Stimulated activated CD4-positive, alpha-beta T cell treated with anti-CD3 and anti-CD28 coated beads, Interleukin-4, amount 100 ng/mL, for 4 hours (primary cell): ENCODE measurements at regions not wholly inside any gene's neighbourhood (a gene's known extent, or its start where the extent isn't known, plus 50 kb on each side); places are given as distances from the start of the nearest gene placed in this dataset.
"Not testable (repeated sequence)": the region's sequence is repeated elsewhere in the genome, so short reads cannot be mapped to it uniquely, and the experiment has no call there.

ENCODE experiments used
- DNase-seq, 2 experiments: peaks; one replicate each; pipeline ENCODE4 v3.0.0-alpha.2; 2020

DNA sequence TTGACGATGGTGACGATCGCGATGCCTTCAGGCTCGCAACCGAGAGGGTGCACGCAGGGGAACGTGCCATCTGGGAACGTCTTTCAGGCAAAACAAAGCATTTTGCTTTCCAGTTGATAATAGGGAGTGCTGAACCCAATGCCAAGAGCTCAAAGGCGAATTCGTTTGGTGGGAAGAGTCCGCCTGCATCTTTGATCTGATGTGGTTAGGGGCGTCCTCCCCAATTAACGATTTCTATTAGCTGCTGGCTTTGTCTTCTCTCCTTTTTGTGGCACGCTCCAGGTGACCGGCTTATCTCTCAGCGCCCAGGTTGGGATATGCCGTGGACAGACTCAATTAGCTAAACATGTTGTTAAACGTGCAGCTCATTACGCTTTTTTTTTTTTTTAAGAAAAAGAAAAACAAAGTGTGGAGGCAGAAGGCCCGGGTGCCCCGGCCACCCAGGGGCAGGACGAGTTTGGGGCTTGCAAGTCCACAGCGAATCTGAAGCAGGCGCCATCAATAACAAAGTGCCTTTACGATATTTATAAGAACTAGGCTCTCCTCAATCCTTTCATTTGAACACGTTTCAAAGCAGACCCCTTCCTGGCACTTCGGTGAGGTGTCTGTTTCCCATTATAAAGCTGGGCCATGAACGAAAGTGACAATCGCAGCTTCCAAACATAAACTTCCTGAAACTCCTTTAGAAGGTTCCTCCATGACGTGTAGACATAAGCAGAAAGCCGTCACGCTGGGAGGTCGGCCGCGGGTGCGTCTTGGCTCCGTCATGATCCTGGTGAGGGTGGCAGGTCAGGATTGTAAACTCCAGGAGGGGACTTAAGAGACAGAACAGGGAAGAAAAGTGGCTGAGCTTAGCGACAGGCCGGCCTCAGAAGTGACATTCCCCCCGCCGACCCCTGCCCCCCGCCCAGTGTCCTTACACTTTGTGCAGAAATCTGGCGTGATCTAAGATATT is 155.3 kb downstream of the LAT start:
- DNase-seq = not testable (repeated sequence)

DNA sequence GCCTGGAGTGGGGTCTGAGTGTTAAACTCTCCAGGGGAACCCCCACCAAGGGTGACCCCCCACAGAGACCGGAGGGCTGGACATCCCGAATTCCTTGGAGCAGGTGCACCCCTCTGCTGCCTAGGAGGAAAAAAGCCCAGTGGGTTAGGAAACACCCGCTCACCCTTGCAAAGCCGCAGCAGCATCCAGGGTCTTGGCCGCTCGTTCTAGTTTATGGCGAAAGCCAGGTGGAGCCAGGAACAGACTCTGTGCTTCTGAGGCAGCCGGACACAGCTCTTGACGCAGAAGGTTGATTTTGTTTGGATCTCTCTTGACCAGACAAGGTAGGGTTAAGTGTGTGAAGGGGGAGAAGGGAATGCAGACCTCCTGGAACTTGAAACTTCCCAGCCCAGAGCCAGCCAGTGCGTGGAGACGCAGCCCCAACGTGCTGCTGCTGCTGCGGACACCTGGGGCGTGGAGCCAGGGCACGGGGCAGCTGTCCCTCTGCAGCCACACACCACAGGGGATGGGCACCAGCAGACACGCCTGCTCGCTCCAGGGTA is 154.5 kb downstream of the LAT start:
- DNase-seq = no peak

DNA sequence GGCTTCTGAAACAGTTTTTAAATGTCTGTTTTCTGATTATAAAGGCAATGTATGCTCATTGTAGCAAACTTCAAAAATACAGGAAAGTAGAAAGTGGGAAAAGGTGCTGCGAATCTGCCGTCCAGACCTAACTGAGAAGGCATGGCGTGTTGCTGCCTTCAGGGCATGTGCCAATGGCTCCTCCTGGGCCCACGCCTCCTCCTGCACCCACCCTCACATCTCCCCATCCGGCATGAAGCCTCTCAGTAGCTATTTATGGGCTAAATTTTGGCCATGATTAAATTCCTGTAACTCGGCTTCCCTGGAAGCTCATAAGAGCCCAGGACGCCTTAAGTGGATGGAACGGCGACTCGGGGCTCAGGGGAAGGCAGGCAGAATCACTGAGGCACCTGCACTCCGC is 153.8 kb downstream of the LAT start:
- DNase-seq = not testable (repeated sequence)

DNA sequence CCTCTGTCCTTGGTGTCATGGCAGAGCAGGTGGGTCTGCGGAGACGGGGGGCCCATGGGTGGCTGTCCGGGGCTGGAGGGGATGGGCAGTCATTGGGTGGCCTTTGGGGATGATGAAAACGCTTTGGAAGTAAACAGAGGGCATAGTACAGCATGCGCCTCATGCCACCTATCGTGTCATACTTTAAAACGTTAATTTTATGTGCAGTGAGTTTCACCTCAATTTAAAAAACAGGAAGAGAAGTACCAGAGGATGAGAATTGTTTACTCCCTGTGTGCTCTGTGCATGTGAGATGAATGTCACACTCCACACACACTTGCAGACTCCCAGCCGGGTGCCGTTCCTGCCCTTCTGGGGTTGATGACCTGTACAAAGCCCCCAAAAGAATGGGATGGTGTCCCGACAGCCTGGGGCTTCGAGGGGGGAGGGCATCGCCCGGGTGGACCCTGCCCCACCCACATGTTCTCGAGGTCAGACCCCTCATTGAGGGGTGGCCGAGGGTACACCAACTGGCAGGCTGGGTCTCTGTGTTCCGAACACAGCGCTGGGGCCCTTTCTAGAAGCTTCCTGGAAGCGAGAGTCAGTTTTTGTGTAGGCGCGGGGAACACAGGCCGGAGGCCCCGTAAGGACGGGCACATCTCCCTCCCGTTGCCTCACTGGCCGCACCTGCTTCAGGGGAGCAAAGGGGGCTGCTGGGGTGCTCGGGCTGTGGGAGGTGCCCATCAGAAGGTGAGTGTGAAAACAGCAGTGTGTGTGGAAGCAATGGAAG is 153.2 kb downstream of the LAT start:
- not testable (repeated sequence) for DNase-seq

DNA sequence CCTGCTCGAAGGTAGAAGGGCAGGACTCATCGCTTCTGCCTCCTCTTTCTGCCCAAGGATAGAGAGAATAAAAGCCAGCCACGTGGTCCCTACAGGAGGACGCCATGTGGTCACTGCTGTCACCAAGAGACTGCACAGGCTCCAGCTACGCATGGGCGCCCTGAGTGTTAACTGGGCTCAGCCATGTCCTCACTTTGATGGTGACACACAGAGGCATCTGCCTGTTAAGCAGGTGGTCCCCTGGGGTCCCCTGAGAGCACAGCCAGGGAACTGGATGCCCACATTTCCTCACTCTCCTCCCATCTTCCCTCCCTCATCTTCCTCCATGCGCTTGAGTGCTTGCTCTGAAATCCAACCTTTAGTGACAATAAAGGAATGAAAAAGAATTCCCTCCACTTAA is 152.6 kb downstream of the LAT start:
- not testable (repeated sequence) for DNase-seq

DNA sequence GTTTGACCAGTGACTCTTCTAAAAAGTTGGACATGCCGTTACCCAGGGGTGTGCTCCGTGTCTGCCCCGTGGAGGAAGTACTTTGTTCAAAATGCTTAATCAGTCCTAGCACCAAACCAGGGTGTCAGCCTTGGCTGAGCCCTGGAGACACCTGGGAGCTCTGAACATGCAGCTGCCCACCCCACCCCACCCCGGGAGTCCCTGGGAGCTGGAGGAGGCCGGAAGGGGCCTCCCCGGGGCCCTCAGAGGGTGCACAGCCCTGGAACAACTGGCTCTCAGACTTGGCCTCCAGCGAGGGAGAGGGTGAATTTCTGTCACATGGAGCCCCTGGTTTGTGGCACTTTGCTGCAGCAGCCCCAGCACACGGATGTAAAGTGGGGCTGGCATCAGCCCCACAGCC is 152.1 kb downstream of the LAT start:
- not testable (repeated sequence) for DNase-seq

DNA sequence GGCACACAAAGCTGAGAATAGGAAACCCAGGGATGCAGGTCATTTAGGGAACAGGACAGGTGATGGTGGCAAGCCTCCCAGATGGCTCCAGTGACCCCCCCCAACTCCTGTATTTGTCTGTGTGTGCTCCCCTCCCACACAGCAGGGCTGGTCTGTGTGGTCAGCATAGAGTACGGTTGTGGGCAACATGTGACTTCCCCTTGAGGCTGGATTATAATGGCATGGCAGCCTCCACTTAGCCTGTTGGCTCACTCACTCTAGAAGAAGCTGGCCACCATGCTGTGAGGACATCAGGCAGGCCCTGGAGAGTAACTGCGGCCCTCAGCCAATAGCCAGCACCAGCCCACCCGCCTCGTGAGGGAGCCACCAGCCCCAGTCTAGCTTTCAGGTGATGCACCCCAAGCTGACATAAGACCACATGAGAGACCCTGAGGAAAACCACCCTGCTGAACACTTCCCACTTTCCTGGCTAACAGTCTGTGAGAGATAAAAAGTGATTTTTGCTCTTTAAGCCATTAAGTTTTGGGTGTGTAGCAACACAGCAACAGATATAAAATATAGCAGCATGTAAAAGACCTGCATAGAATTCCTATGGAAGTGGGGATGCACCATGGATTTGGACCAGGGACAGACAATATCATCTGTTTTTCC is 151.3 kb downstream of the LAT start:
- DNase-seq = not testable (repeated sequence)

DNA sequence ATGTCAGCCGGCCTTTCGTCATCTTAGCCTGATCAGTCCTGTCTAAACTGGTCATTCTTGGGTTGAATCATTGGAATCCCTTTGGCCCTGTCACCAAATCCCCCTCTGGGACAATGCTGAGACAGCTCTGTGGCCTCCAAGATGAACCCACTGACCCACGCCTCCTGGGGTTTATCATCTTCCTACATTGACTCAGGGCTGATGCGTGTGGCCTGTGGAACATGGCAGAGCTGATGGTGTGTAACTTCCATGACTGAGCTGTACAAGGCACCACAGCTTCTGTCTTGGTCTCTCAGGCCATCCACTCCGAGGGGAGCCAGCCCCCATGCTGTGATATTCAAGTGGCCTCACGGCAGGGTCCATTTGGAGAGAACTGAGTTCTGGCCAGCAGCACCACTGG is 150.2 kb downstream of the LAT start:
- not testable (repeated sequence) for DNase-seq

DNA sequence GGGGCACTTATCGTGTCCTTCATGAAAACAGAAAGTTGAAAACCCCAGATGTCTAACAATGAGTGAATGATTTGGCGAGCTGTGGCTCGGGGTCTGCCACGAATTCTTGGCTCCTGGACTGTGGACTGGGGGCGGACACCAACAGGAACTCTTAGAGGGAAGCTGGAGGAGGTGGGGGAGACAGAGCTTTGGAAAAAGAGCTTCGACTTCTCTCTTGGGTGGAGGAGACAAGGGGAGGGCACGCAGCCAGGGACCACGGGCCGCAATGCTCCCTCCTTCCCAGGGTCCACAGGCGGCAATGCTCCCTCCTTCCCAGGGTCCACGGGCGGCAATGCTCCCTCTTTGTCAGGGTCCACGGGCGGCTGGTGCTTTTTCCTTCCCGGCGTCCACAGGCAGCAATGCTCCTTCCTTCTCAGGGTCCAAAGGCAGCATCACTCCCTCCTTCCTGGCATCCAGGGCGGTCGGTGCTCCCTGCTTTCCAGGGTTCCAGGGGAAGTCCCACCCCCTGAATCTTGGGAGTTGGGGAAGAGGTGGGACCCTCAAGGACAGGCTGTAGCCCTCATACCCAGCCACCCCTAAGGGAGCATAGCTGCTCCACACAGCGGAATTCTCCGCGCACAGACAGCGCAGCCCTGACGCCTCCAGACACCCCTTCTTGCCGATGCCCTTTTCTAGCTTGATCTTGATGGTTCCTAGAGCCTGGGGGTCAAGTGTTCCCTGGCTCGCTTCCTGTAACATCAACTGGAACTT is 149.0 kb downstream of the LAT start:
- not testable (repeated sequence) for DNase-seq

DNA sequence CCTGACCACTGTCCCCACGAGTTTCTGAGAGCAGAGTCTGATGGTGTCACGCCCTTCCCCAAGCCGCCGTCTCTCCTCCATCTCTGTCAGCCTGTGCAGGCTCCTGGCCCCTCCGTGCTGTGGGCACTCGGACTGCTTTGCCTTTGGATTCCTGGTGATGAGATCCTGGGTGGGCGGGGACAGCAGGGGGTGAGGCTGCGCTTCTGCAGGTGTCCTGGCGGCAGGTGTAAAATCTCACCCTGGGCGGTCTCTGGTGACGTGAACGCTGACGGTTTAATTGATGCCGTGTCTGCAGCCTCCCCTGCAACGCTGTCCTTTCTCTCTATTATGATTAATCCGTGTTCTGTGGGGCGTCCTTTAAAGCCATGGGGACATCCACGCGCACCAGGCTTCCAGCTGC is 148.0 kb downstream of the LAT start:
- not testable (repeated sequence) for DNase-seq

DNA sequence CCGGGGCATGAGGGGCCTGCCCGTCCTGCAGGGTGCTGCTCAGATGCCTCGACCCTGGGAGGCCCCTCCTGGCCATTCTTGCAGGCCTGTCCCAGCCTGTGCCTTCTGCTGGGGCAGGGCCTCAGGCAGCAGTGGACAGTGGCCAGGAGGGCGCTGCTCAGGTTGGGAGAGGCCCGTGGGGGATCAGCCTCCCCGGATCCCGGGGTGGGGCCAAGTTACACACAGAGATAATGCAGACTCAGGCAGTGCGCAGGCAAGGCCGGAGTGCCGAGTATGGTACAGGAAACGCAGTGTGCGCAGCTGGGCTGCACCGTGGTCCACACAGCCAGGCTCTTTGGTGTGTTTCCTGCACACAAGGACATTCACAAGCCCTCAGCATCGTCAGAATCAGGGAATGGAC is 147.6 kb downstream of the LAT start:
- not testable (repeated sequence) for DNase-seq

DNA sequence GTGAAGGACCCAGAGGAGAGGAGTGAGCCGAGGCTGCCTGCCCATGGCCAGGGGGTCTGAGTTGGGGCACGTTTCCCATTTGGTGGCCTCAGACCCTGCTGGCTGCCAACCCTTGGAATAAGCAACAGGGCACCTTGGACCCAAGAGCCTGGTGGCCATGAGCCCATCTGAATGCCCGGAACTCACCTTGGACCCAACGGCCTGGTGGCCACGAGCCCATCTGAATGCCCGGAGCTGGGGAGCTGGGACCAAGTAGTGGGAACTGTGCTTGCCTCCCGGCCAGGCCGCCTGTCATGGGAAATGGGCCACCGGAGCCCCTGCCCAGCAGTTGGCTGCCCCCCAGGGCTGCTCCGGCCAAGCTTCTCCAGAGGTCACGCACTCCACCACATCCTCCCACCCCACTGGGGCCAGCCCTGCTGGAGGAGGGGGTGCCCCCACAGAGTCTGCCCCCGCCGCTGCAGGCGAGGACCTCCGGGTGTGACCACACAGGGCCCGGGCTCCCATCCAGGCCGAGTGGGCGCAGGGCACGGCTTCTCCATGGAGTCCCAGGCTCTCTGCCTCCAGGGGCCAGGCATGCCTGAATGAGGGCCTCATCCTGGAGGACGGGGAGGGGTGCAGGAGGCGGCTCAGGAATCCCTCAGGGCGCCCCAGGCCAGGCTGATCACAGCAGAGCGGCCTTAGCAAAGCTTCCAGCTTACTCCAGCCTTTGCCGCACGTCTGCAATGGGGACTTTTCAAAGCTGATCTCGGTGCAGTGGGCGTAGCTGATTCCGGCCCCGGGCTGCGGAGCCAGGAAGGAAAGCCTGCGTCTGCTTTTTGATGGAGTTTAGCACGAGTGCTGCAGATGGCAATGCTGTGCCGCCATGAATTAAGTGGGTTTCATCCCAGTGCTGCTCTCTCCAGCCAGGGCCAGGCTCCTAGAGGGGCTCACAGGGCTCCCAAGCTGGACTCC is 146.3 kb downstream of the LAT start:
- DNase-seq = not testable (repeated sequence)

DNA sequence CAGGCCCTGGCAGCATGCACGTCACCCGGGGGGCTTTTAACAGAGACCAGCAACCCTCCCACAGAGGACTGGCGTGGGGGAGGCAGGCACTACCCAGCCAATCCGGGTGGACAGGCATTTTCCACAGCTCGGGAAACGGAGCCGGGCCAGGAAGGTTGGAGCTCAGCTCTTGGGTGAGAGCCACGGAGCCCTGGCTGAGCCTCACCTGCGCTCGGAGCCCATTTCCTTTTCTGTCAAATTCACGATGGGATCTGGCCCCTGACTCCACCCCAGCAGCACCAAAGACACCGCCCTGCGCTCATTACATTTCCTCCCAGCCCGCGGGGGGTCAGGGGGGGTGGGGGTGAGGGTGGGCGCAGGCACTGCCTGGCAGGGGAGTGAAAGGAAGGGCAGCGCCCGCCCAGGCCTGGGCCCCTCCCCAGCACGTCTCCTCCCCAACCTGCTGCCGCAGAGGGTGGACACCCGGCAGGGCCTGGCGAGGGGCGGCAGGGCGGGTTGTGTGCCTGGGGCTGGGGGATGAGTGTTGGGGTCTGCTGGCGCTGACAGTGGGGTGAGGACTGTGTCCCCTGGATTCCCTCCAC is 145.4 kb downstream of the LAT start:
- DNase-seq = not testable (repeated sequence)

DNA sequence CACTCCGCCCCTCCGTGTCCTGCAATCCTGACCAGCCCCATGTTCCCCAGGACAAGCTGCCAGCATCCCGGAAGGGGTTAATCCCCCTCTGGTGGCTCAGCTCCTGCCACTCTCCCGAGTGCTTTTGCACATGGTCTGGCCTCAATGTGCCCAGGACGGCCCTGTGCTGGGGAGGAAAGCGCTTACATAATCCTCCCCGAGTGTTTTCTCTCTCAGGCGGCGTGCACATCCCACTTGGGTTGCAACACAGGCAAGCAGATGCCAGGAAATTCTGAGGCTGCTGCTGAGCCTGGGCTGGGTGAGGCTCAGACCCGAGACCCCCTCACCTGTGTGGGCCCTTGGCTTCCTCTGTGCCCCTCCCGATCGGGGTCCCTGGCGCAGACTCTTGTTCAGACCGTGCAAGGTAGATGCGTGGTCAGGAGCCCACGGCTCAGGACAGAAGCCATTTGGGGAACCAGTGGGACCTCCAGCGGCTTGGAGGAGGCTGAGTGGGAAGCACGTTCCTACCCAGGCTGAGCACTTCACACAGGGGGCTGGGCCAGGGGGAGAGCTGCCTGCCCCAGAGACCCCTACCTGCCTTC is 144.7 kb downstream of the LAT start:
- not testable (repeated sequence) for DNase-seq

DNA sequence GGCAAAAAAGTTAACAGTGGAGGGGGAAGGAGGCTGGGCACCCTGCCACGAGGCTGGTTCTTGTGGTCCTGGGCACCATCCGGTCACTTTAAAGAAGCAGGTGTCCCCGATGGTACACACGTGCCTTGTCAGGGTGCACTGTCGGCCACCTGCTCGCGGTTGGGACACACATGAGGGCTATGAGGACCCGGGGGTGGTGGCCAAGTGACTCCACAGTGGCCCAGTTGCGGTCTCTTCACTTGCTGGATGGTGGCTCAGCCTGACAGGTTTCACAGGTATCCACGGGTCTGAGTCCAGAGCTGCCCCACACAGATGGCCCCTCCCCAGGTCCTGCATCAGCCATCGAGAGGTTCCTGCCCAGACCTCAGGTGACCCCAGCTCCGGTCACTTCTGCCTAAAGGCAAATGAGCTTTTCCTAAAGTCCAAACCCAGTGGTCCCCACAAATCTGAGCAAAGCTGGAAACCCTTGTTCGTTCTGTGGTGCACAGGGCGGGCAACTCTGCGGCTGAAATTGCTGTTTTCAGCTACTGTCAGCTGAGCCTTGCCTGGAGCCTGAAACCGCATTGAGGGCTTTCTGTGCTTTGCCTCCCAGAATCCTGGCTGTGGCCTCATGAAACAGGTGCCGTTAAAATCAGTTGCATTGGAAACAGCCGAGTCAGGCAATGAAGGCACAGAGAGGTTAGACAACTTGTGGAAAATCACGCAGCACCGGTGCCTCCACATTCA is 144.0 kb downstream of the LAT start:
- DNase-seq = not testable (repeated sequence)

DNA sequence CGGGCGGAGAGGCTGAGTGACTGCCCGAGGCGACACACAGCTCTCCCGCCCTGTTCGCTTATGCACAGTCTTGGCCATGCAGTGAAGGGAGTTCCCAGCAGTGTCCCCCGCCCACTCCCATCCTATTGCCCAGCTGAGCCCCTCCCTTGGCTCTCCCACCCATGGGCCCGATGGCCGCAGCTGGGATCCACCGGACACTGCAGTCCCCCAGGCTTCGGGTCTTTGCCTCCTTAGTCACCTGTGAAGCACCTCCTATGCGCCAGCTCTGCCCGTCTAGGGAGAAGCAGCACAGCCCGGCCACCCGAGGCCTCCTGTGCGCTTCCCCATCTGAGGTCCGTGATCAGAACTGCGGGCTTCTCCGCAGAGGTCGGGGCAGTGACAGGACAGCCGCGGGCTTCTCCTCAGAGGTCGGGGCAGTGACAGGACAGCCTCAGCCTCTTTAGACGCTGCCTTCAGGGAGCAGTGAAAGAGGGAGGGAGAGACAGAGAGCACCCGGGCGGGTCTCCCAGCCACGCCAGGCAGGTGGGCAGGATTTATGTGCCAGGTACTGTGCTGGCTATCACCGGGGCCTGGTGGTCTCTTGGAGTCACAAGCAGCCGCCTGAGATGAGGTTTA is 143.1 kb downstream of the LAT start:
- DNase-seq = not testable (repeated sequence)

DNA sequence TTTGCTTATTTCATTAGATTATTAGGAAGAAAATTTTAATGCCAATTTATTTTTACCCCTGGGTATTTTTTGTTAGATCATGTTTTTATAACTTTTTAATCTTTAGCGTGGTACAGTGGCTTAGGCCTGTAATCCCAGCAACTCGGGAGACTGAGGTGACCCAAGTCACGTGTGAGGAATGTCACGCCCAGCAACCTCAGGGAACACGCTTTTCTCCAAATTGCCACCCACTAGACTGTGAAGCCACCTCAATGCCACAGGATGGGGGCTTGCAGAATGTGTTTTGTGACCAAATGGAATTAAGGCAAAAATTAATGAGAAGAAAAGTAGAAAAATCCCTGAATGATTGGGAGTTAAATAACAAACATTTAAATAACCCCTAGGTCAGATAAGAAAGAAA is 141.8 kb downstream of the LAT start:
- DNase-seq = no peak

DNA sequence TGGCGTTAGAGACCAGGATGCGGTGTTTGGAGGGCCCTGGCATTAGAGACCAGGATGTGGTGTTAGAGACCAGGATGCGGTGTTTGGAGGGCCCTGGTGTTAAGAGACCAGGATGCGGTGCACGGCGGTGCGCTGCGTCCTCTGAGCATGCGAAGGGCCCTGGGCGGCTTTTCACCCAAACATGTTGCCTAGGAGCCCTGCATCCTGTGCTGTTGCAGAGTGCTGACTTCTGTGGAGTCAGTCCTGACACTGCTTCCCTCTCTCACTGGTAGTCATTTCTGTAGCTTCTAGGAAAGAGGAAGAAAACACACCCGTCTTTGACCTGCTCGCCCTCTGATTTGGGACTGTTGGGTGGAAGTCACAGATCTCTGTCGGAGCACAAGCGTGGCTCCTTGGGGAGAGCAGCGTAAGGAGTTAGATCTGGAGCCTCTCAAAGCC is 141.2 kb downstream of the LAT start:
- no peak for DNase-seq

DNA sequence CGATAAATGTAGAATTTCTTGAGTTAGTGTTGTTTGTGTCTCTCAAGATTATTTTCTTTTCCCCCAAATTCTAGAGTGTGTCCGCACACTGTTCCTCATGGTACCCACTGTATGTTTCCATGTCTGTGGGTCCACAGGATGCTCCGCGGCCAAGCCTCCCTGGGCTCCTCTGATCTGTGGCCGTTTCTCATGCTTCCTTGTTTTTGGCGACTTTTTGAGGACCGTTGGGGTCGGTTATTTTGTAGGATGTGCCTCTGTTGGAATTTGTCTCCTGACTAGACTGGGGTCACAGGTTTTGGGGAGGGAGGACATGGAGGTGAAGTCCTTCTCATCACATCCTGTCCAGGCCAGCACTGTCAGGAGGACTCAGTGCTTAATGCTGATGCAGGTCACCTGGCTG is 140.0 kb downstream of the LAT start:
- DNase-seq = no peak
